H1 (cell line): ENCODE measurements at regions not wholly inside any gene's neighbourhood (a gene's known extent, or its start where the extent isn't known, plus 50 kb on each side); places are given as distances from the start of the nearest gene placed in this dataset.

Experiments
- CTCF ChIA-PET: fragments of 300-600 bp; sonication (Branson Sonifier 250); formaldehyde crosslinking; loops from one replicate; lab custom pipeline; 2021; ENCODE audit not compliant: partially characterized antibody; lab: Charles Lee
- POLR2A ChIA-PET: fragments of 300-600 bp; sonication (Branson Sonifier 250); formaldehyde crosslinking; loops from one replicate; lab custom pipeline; 2021; ENCODE audit warnings: inconsistent platforms; ENCODE audit not compliant: partially characterized antibody; lab: Charles Lee
- DNase-seq, 2 experiments: peaks; one replicate each; pipeline versions ENCODE4 v3.0.0 to v3.0.0-alpha.2; 2010 to 2022; ENCODE audit warnings: low spot score in 2 of 2, low read depth in 1 of 2, mixed read lengths in 1 of 2
- FAIRE-seq: peaks from 2 replicates; lab custom pipeline; 2011; peaks lifted over from hg19 to GRCh38; lab: Jason Lieb, UNC
- H2AFZ ChIP-seq: 2 replicates; pipeline ENCODE4 v1.8.1; 2012; ENCODE audit warnings: low read length, inconsistent platforms
- H2AK5ac ChIP-seq: 2 replicates; pipeline ENCODE4 v1.6.1; 2013; ENCODE audit warnings: low read depth, low read length
- H2BK120ac ChIP-seq: replicated peaks from 2 replicates; pipeline ENCODE3; 2013; ENCODE audit warnings: low read depth, low read length, inconsistent platforms
- H2BK12ac ChIP-seq: 2 replicates; pipeline ENCODE4 v1.6.1; 2013; ENCODE audit warnings: low read depth, low read length
- H2BK15ac ChIP-seq: 2 replicates; pipeline ENCODE4 v1.6.1; 2013; ENCODE audit warnings: low read length
- H2BK20ac ChIP-seq: 2 replicates; pipeline ENCODE4 v1.6.1; 2013; ENCODE audit warnings: low read length
- H2BK5ac ChIP-seq: 2 replicates; pipeline ENCODE4 v1.6.1; 2013; ENCODE audit warnings: low read depth, low read length
- H3K14ac ChIP-seq: 2 replicates; pipeline ENCODE4 v1.6.1; 2013; ENCODE audit warnings: inconsistent platforms; ENCODE audit not compliant: insufficient read length
- H3K18ac ChIP-seq: 2 replicates; pipeline ENCODE4 v1.6.1; 2013; ENCODE audit warnings: low read length; ENCODE audit errors: extremely low read depth
- H3K23ac ChIP-seq: 2 replicates; pipeline ENCODE4 v1.6.1; 2013; ENCODE audit warnings: inconsistent platforms; ENCODE audit not compliant: insufficient read length
- H3K23me2 ChIP-seq: 2 replicates; pipeline ENCODE4 v1.6.1; 2013; ENCODE audit warnings: low read depth, low read length
- H3K27ac ChIP-seq: 2 replicates; pipeline ENCODE4 v1.6.1; 2011; ENCODE audit warnings: low read depth, low read length, inconsistent platforms
- H3K27me3 ChIP-seq, 4 experiments: replicated peaks in 1 of 4; 1 replicate in 1 of 4; 2 replicates in 3 of 4; pipeline versions ENCODE4 v1.6.1 to v1.8.1; 2011 to 2013; ENCODE audit warnings: low read length in 3 of 4, mild to moderate bottlenecking in 3 of 4, inconsistent platforms in 2 of 4, mixed read lengths in 2 of 4, moderate library complexity in 1 of 4; ENCODE audit not compliant: control insufficient read depth in 3 of 4, insufficient read depth in 3 of 4; ENCODE audit errors: extremely low read depth in 1 of 4
- H3K36me3 ChIP-seq, 4 experiments: 2 replicates each; pipeline versions ENCODE4 v1.6.1 to v1.8.1; 2011 to 2013; ENCODE audit warnings: mild to moderate bottlenecking in 4 of 4, low read length in 3 of 4, moderate library complexity in 2 of 4, control low read depth in 1 of 4, inconsistent platforms in 1 of 4; ENCODE audit not compliant: insufficient read depth in 4 of 4, control insufficient read depth in 2 of 4
- H3K4ac ChIP-seq: replicated peaks from 2 replicates; pipeline ENCODE3; 2013; ENCODE audit warnings: low read length, low read depth, mixed read lengths, inconsistent platforms; ENCODE audit not compliant: insufficient read length
- H3K4me1 ChIP-seq, 4 experiments: replicated peaks in 1 of 4; 1 replicate in 1 of 4; 2 replicates in 3 of 4; pipeline versions ENCODE4 v1.6.1 to v1.8.1; 2011 to 2013; ENCODE audit warnings: low read length in 3 of 4, inconsistent platforms in 2 of 4, mixed read lengths in 1 of 4; ENCODE audit not compliant: insufficient read depth in 4 of 4, control insufficient read depth in 3 of 4
- H3K4me2 ChIP-seq, 2 experiments: 2 replicates each; pipeline versions ENCODE4 v1.6.1 to v1.8.1; 2011 to 2013; ENCODE audit warnings: low read depth in 2 of 2, low read length in 2 of 2, control low read depth in 1 of 2, inconsistent platforms in 1 of 2, mild to moderate bottlenecking in 1 of 2; ENCODE audit not compliant: insufficient read depth in 1 of 2
- H3K4me3 ChIP-seq, 4 experiments: fragments of 200-600, 300-600 bp in 1 of 4; sonication (generic), shearing (Covaris generic), sonication (Bioruptor Twin) in 1 of 4; 2 replicates each; pipeline versions ENCODE4 v1.5.1 to v1.8.1; 2011 to 2016; ENCODE audit warnings: low read length in 4 of 4, low read depth in 3 of 4, control low read depth in 2 of 4, inconsistent platforms in 2 of 4, mild to moderate bottlenecking in 2 of 4, mixed read lengths in 1 of 4, moderate library complexity in 1 of 4; ENCODE audit not compliant: insufficient read depth in 2 of 4; ENCODE audit errors: extremely low read depth in 1 of 4
- H3K56ac ChIP-seq: replicated peaks from 2 replicates; pipeline ENCODE3; 2013; ENCODE audit warnings: low read depth, mild to moderate bottlenecking, mixed read lengths, low read length, inconsistent platforms; ENCODE audit not compliant: insufficient read length
- H3K79me1 ChIP-seq: 2 replicates; pipeline ENCODE4 v1.6.1; 2013; ENCODE audit warnings: low read depth, low read length, control low read depth
- H3K79me2 ChIP-seq, 2 experiments: 2 replicates each; pipeline versions ENCODE4 v1.6.1 to v1.8.1; 2012 to 2013; ENCODE audit warnings: low read length in 2 of 2, mild to moderate bottlenecking in 2 of 2, inconsistent platforms in 1 of 2; ENCODE audit not compliant: insufficient read depth in 2 of 2, control insufficient read depth in 1 of 2
- H3K9ac ChIP-seq, 4 experiments: replicated peaks in 1 of 4; 1 replicate in 1 of 4; 2 replicates in 3 of 4; pipeline versions ENCODE4 v1.6.1 to v1.8.1; 2011 to 2013; ENCODE audit warnings: low read depth in 3 of 4, low read length in 3 of 4, control low read depth in 2 of 4, mild to moderate bottlenecking in 2 of 4, moderate library complexity in 2 of 4, inconsistent platforms in 1 of 4; ENCODE audit errors: extremely low read depth in 1 of 4
- H3K9me3 ChIP-seq, 2 experiments: 2 replicates each; pipeline versions ENCODE4 v1.6.1 to v1.8.1; 2012 to 2013; ENCODE audit warnings: mild to moderate bottlenecking in 2 of 2, moderate library complexity in 2 of 2, control low read depth in 1 of 2, inconsistent platforms in 1 of 2, low read depth in 1 of 2, low read length in 1 of 2, mixed read lengths in 1 of 2; ENCODE audit not compliant: insufficient read depth in 2 of 2
- H4K20me1 ChIP-seq, 2 experiments: replicated peaks in 1 of 2; 2 replicates each; pipeline versions ENCODE3 to v1.8.1; 2011 to 2013; ENCODE audit warnings: inconsistent platforms in 2 of 2, low read length in 2 of 2, mild to moderate bottlenecking in 1 of 2; ENCODE audit not compliant: insufficient read depth in 2 of 2, control insufficient read depth in 1 of 2
- H4K5ac ChIP-seq: 2 replicates; pipeline ENCODE4 v1.6.1; 2013; ENCODE audit warnings: low read length, low read depth, mixed read lengths, inconsistent platforms; ENCODE audit not compliant: insufficient read length
- H4K8ac ChIP-seq: 2 replicates; pipeline ENCODE4 v1.8.0; 2013; ENCODE audit warnings: mild to moderate bottlenecking, moderate library complexity, low read length, inconsistent platforms; ENCODE audit not compliant: insufficient read depth; ENCODE audit errors: extremely low read depth
- H4K91ac ChIP-seq: replicated peaks from 2 replicates; pipeline ENCODE3; 2013; ENCODE audit warnings: low read length, mixed read lengths, inconsistent platforms; ENCODE audit not compliant: insufficient read length
- BCL11A ChIP-seq, 2 experiments: IDR thresholded peaks; one replicate each; pipeline ENCODE4 v1.6.1; 2011; ENCODE audit warnings: low read depth in 2 of 2, low read length in 2 of 2, mild to moderate bottlenecking in 2 of 2
- CTBP2 ChIP-seq: IDR thresholded peaks from 2 replicates; pipeline ENCODE4 v1.7.0; 2011; ENCODE audit warnings: borderline replicate concordance, mild to moderate bottlenecking, moderate library complexity, mixed read lengths, low read length; ENCODE audit not compliant: insufficient read depth, insufficient read length
- SIX5 ChIP-seq: IDR thresholded peaks from 2 replicates; pipeline ENCODE4 v1.6.1; 2011; ENCODE audit warnings: mild to moderate bottlenecking, low read depth, low read length
- WGBS, 2 experiments: shearing (Covaris generic) in 1 of 2; methylation state at CpG; one replicate each; pipeline versions ENCODE4 v1.1.6 to v1.1.7; 2013 to 2015; ENCODE audit warnings: low lambda C conversion rate in 2 of 2, mixed read lengths in 2 of 2, inconsistent platforms in 1 of 2, low coverage in 1 of 2, missing lambda C conversion rate in 1 of 2; ENCODE audit not compliant: insufficient replicate concordance in 2 of 2, insufficient coverage in 1 of 2, insufficient read length in 1 of 2; ENCODE audit errors: extremely low coverage in 1 of 2, missing lambda C conversion rate in 1 of 2; 5-methylcytosine and 5-hydroxymethylcytosine counted together

- Histone ChIP-seq H3K23me2 (no peaks in the 10 kb centered on the region), H3K36me3 (no peaks in the 10 kb centered on the region), H4K91ac (no peak overlapping the region), H2AFZ (no peak overlapping the region), H3K79me2 (no peaks in the 10 kb centered on the region), H3K4me3 (no peak overlapping the region), H2BK15ac (no peak overlapping the region), H3K14ac (no peak overlapping the region), H2AK5ac (no peak overlapping the region), H3K23ac (no peak overlapping the region), H3K4ac (no peak overlapping the region), H3K9me3 (no peaks in the 10 kb centered on the region), H3K79me1 (no peaks in the 10 kb centered on the region), H3K56ac (no peak overlapping the region), H2BK20ac (no peak overlapping the region), H3K27ac (no peak overlapping the region), H3K9ac (no peak overlapping the region), H3K18ac (no peak overlapping the region), H2BK12ac (no peak overlapping the region), H4K5ac (no peak overlapping the region), H4K8ac (no peak overlapping the region), H4K20me1 (no peaks in the 10 kb centered on the region), H2BK5ac (no peak overlapping the region), H3K27me3 (no peaks in the 10 kb centered on the region), H3K4me1 (peaks cover 2 to 21% (median 14%) of the 10 kb centered on the region in 4 experiments; a peak in 6 of 7 replicates), H3K4me2 (no peak overlapping the region), H2BK120ac (no peak overlapping the region)
- ChIA-PET CTCF (no interaction called here), POLR2A (no interaction called here)
- DNase-seq: no peak
- FAIRE-seq: no peak
- 83% methylated on average over 2 of the region's 2 CpGs; no CpG with 5 or more reads in 1 of the 2 experiments for WGBS, 2 experiments
- TF ChIP-seq CTBP2 (no peak), SIX5 (no peak), BCL11A (IDR thresholded peaks at IDR 0.05; ENCODE audit: low read depth in 2 of 2, low read length in 2 of 2) (no peak)
Observed at GRCh38 chr5:125199373-125199772, 452.9 kb upstream of the ZNF608 start.
